Ectodermal cell (in vitro differentiated cells): ENCODE measurements at regions not wholly inside any gene's neighbourhood (a gene's known extent, or its start where the extent isn't known, plus 50 kb on each side); places are given as distances from the start of the nearest gene placed in this dataset.

ENCODE experiments used
- H3K27ac ChIP-seq: 2 replicates; pipeline ENCODE4 v1.7.0; 2013; ENCODE audit warnings: mild to moderate bottlenecking, low read depth, low read length; ENCODE audit not compliant: insufficient read depth, poor library complexity, severe bottlenecking
- H3K27me3 ChIP-seq: 2 replicates; pipeline ENCODE4 v1.7.0; 2013; ENCODE audit warnings: mild to moderate bottlenecking, low read length; ENCODE audit not compliant: insufficient read depth, control insufficient read depth, poor library complexity, severe bottlenecking
- H3K36me3 ChIP-seq: one replicate; pipeline ENCODE4 v1.7.0; 2013; ENCODE audit warnings: low read length; ENCODE audit not compliant: control insufficient read depth, insufficient read depth
- H3K4me1 ChIP-seq: one replicate; pipeline ENCODE4 v1.7.0; 2013; ENCODE audit warnings: low read length; ENCODE audit not compliant: control insufficient read depth, insufficient read depth
- H3K4me3 ChIP-seq: 2 replicates; pipeline ENCODE4 v1.7.0; 2013; ENCODE audit warnings: low read depth, low read length, control low read depth; ENCODE audit not compliant: insufficient read depth
- H3K9me3 ChIP-seq: 2 replicates; pipeline ENCODE4 v1.7.0; 2013; ENCODE audit warnings: mild to moderate bottlenecking, low read length, moderate library complexity; ENCODE audit not compliant: control insufficient read depth
- WGBS, 2 experiments: methylation state at CpG; one replicate each; pipeline ENCODE4 v1.1.7; 2013; ENCODE audit warnings: missing lambda C conversion rate in 2 of 2; 5-methylcytosine and 5-hydroxymethylcytosine counted together

DNA sequence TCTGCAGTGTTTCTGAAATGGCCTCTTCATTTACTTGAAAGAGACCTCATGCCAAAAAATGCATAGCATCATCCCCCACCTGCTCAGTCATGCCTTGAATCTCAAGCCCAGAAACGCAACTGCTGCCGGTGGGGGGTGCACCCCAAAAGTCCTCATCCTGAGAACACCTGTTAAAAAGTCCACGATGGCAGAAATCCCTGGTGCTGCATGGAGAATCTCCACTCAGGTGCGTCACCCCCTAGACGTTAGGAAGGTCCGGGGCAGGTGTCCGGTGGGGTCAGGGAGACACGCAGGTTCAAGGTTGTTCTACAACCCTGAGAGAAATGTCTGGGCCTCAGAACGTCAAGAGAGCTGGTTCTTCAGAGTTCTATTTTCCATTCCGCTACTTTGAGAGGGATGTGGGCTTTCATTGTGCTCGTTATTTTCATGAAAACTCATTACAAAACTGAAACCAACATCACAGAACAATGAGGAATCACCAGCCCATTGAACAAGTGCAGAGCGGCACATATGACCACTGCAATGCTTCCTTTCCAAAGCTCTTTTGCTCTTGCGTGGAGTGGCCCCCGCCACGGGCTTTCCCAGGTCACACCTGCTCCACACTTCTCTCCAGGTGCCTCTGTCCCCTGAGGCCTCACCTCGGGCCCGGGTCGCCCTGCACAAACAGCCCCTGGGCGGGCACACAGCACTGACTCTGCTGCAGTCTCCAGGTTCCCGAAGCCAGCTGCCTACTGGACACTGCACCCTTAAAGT lies 201.9 kb downstream of the TOMM20 start:
- Histone ChIP-seq H3K36me3 (no peaks in the 10 kb centered on the region), H3K27ac (no peak overlapping the region), H3K4me3 (no peak overlapping the region), H3K4me1 (peaks cover 23% of the 10 kb centered on the region), H3K9me3 (no peaks in the 10 kb centered on the region), H3K27me3 (no peaks in the 10 kb centered on the region)
- WGBS, 2 experiments: 86 to 87% methylated on average over 20 of the region's 20 CpGs

DNA sequence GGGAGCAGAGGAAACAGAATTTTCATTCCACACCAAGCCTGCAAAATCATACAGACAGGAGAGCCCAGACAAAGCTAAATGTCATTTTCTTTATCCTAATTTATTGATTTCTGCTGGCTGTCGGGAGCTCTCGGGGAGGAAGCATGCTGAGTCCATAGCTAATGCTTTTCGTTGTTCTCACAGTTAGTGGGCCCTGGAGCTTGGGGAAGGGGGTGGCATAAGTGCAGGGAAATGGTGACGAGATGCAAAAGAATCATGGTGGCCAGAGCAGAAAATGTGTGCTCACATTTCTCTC lies 202.4 kb downstream of the TOMM20 start:
- no peaks in the 10 kb centered on the region for H3K9me3 ChIP-seq
- H3K36me3 ChIP-seq: no peaks in the 10 kb centered on the region
- peaks cover 23% of the 10 kb centered on the region for H3K4me1 ChIP-seq
- no peak overlapping the region for H3K27ac ChIP-seq
- no peak overlapping the region for H3K4me3 ChIP-seq
- no peaks in the 10 kb centered on the region for H3K27me3 ChIP-seq
- WGBS, 2 experiments: 43 to 51% methylated on average over 4 of the region's 4 CpGs

DNA sequence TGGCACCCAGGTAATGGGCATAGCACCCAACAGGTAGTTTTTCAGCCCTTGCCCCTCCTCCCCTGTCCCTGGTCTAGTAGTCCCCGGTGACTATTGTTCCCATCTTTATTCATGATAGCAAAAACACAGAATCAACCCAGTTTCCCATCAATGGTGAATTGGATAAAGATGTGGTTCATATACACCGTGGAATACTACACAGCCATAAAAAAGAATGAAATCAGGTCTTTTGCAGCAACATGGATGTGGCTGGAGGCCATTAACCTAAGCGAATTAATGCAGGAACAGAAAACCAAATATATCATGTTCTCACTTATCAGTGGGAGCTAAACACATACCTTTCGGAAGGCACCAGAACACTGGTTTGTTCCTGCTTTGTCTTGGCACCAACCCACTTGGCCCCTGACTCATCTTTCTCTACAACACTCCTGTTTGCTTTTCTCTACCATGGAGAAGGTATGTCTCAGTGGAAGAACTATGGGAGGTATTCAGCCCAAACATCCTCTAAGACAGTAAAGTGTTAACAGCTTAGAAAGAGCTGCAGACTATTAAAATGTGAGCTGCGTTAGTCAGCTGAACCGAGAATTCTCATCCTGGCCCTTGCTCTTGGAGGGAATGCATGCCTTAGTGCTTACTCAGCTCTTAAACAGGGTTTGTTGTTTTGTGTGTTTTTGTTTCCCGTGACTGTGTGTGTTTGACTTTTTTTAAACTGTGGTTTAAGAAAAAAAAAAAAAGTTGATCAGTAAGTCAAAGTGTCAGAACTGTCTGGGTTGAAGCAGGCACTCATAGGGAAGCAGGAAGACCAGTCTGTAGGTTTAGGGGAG lies 203.0 kb downstream of the TOMM20 start:
- WGBS, 2 experiments: 68 to 75% methylated on average over 7 of the region's 7 CpGs
- no peaks in the 10 kb centered on the region for H3K36me3 ChIP-seq
- no peak overlapping the region for H3K27ac ChIP-seq
- no peaks in the 10 kb centered on the region for H3K9me3 ChIP-seq
- no peaks in the 10 kb centered on the region for H3K27me3 ChIP-seq
- no peak overlapping the region for H3K4me3 ChIP-seq
- H3K4me1 ChIP-seq: peaks cover 23% of the 10 kb centered on the region

DNA sequence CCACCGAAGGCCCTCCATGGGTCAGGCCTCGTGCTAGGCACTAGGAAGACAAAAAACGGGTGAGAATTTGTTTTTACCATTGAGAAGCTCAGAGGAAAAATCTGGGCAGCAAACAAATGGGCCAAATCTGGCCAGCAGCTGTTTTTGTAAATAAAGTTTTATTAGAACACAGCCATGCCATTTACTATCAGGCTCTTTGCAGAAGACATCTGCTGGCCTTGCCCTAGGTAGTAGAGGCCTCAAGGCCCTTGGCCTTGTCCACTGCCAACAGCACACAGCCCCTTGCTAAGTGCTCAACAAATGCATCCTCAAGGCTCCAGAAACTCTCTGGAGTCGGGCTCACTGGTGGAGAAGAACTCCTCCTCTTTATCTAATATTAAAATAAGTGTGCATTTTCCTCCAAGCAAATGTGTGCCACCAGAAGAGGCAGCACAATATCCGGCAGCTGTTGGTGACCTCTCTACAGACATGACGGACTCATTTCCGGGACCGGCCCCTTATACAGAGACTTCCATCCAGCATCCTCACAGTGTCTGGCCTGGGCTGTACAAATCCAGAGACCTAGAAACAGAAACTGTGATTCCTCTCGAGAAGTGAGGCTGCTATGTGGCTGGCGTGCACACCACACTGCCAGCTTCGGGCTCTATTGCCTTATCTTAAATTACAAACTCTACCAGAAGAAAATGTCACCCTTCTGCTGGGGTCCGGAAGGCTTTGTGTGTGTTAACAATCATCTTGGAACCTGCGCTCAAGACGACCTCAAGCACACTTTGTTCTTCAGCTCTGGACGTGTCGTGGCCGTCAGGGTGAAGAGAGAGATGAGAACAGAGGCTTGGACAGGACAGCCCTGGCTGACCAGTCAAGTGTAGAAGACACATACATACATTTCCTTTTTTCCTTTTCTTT lies 203.9 kb downstream of the TOMM20 start:
- no peak overlapping the region for H3K27ac ChIP-seq
- peaks cover 23% of the 10 kb centered on the region for H3K4me1 ChIP-seq
- 90 to 91% methylated on average over 17 of the region's 17 CpGs for WGBS, 2 experiments

DNA sequence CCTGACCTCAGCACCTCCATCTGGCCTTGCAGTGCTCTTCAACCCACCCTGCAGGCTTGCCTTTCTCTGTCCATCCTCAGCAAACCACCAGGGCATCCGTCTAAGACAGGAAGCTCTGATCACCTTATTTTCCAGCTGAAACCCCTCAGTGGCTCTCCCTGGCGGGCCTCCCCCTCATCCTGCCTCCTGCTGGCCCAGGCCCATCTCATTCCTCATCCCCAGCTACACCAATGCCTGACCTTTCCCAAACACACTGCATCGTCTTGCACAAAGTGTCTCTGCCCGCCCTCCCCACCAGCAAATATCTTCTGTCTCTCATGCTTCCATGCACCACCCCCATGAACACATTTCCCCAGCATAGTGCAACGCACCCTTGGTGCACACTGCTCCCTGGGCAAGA lies 205.0 kb downstream of the TOMM20 start:
- peaks cover 28% of the 10 kb centered on the region for H3K4me1 ChIP-seq
- no peak overlapping the region for H3K4me3 ChIP-seq
- 91% methylated on average over 5 of the region's 5 CpGs for WGBS, 2 experiments
- no peaks in the 10 kb centered on the region for H3K27me3 ChIP-seq
- H3K27ac ChIP-seq: no peak overlapping the region
- H3K9me3 ChIP-seq: no peaks in the 10 kb centered on the region
- no peaks in the 10 kb centered on the region for H3K36me3 ChIP-seq

More for the DNA sequence above, 203.9 kb downstream of the TOMM20 start:
- Histone ChIP-seq H3K27me3 (no peaks in the 10 kb centered on the region), H3K36me3 (no peaks in the 10 kb centered on the region), H3K9me3 (no peaks in the 10 kb centered on the region), H3K4me3 (no peak overlapping the region)

DNA sequence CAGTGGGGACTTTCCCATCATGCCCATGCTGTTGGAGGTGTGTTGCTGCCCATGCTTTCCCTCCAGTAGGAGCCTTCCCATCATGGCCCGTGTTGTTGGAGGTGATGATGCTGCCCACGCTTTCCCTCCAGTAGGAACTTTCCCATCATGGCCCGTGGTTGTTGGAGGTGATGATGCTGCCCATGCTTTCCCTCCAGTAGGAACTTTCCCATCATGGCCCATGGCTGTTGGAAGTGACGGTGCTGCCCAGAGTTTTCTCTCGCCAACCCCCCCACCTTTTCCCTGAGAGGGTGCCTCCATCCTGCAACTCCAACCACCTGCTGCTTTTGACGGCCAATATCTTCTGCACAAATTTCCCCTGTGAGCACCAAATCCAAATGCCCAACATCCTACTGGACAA lies 205.7 kb downstream of the TOMM20 start:
- H3K4me1 ChIP-seq: peaks cover 28% of the 10 kb centered on the region
- no peak overlapping the region for H3K27ac ChIP-seq
- H3K36me3 ChIP-seq: no peaks in the 10 kb centered on the region
- no peaks in the 10 kb centered on the region for H3K9me3 ChIP-seq
- WGBS, 2 experiments: 92 to 96% methylated on average over 6 of the region's 6 CpGs
- no peaks in the 10 kb centered on the region for H3K27me3 ChIP-seq
- H3K4me3 ChIP-seq: no peak overlapping the region

DNA sequence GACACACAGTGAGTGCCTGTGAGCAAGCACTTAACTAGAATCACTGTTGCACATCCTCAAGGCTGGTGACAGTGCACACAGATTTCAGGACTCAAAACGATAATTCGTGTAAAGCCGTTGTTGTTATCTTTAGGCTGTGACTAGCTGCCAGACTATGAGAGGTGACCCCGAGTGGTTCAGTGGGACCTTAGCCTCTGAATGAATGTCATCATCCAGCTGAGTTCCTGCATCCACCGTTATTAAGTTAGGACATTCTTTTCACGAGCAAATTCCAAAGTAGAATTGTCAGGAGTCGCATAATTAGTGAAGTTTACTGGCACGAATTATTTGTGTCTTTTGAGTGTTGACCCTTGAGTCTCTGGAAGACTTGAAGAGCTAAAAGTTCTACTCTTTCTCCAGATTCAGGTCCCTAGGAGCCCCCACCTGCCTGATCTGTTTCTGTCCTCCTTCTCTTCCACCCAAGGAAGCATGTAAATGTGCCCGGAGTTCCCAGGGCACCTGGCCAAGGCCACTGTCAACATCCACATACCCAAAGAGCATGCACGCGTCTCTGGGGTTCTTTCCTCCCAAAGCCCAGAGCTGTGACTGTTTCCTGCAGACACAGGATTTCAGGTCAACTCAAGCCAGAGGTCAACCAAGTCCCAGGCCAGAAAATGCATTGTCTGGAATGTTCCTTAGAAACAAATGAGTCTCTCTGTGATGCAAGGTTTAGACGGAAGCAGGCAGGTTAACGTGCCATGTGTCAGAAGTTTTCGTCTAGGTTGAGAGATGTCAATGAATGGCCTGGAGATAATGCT lies 207.2 kb downstream of the TOMM20 start:
- H3K36me3 ChIP-seq: no peaks in the 10 kb centered on the region
- WGBS, 2 experiments: 92 to 94% methylated on average over 14 of the region's 14 CpGs
- no peaks in the 10 kb centered on the region for H3K27me3 ChIP-seq
- H3K27ac ChIP-seq: no peak overlapping the region
- peaks cover 22% of the 10 kb centered on the region for H3K4me1 ChIP-seq
- H3K4me3 ChIP-seq: no peak overlapping the region
- H3K9me3 ChIP-seq: no peaks in the 10 kb centered on the region

DNA sequence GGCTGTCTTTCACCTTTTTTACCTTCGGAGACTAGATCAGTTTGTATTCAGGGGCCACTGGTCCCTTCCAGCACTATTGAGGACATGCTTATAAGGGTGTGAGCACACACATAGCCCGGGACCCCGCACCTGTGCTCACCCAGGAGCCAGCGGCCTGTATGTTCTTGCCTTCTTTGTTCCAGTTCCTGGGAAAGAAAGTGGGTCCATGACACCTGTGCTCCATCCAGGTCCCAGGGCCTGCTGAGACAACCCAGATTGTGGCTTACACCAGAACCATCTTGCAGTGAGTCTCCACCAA lies 207.8 kb downstream of the TOMM20 start:
- 70 to 74% methylated on average over 4 of the region's 4 CpGs for WGBS, 2 experiments
- Histone ChIP-seq H3K4me3 (no peak overlapping the region), H3K27me3 (no peaks in the 10 kb centered on the region), H3K36me3 (no peaks in the 10 kb centered on the region), H3K4me1 (peaks cover 15% of the 10 kb centered on the region), H3K27ac (no peak overlapping the region), H3K9me3 (no peaks in the 10 kb centered on the region)

DNA sequence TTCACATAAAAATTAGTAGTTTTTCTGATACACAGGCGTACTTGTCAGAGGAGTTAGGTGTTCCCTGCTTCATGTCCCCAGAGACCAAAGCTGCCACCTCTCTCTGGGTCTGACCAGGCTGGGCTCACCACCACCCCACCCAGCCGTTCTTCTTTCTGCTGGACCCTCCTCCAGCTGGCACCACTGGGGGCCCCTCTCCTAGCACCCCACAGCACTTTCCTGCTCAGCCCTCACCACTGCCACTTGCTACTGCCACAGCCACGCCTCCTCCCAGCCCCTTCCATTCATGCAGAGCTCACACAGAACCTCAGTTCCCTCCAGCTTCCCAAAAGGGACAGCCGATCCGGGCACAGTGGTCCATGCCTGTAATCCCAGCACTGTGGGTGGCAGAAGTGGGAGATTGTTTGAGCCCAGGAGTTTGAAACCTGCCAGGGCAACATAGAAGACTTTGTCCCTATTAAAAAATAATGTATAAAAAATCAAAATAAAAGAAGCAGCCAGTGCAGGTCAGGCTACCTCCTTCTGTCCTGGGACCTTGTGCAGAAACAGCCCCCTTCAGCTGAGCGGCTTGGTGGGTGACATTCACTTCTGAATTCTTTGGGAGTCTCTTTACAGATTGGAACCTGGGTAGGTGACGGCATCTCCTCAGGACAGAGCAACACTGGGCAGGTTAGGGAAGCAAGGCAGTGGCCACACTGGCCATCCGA lies 208.3 kb downstream of the TOMM20 start:
- H3K36me3 ChIP-seq: no peaks in the 10 kb centered on the region
- H3K27ac ChIP-seq: no peak overlapping the region
- H3K4me1 ChIP-seq: peaks cover 13% of the 10 kb centered on the region
- 75 to 77% methylated on average over 8 of the region's 8 CpGs for WGBS, 2 experiments
- H3K27me3 ChIP-seq: no peaks in the 10 kb centered on the region
- H3K9me3 ChIP-seq: no peaks in the 10 kb centered on the region
- no peak overlapping the region for H3K4me3 ChIP-seq
